DOHH2 (cell line): ENCODE measurements at regions not wholly inside any gene's neighbourhood (a gene's known extent, or its start where the extent isn't known, plus 50 kb on each side); places are given as distances from the start of the nearest gene placed in this dataset.

Experiments used
- H3F3A ChIP-seq: fragments of 200-600 bp; sonication (generic), shearing (Covaris generic); 2 replicates; pipeline ENCODE4 v1.6.0; 2016; ENCODE audit warnings: antibody characterized with exemption, mild to moderate bottlenecking; ENCODE audit not compliant: control insufficient read depth, insufficient read depth
- H3K27ac ChIP-seq: fragments of 200-600 bp; sonication (generic); 2 replicates; pipeline ENCODE4 v1.5.1; 2014; ENCODE audit warnings: low read depth, mild to moderate bottlenecking, low read length, moderate library complexity
- H3K27me3 ChIP-seq: fragments of 200-600 bp; sonication (generic); 2 replicates; pipeline ENCODE4 v1.6.1; 2014; ENCODE audit warnings: mild to moderate bottlenecking, low read length, mixed read lengths; ENCODE audit not compliant: control insufficient read depth
- H3K36me3 ChIP-seq: fragments of 200-600 bp; sonication (generic); 2 replicates; pipeline ENCODE4 v1.6.1; 2014; ENCODE audit warnings: mild to moderate bottlenecking, low read length, moderate library complexity, mixed read lengths; ENCODE audit not compliant: control insufficient read depth
- H3K4me1 ChIP-seq: fragments of 200-600 bp; sonication (generic); 2 replicates; pipeline ENCODE4 v1.6.1; 2014; ENCODE audit warnings: mild to moderate bottlenecking, low read length, mixed read lengths; ENCODE audit not compliant: control insufficient read depth
- H3K4me2 ChIP-seq: fragments of 200-600 bp; sonication (generic); 2 replicates; pipeline ENCODE4 v1.6.0; 2014; ENCODE audit warnings: mild to moderate bottlenecking, low read length, moderate library complexity
- H3K4me3 ChIP-seq: fragments of 200-600 bp; sonication (generic); 2 replicates; pipeline ENCODE4 v1.5.1; 2014; ENCODE audit warnings: mild to moderate bottlenecking, low read length, mixed read lengths
- H3K79me2 ChIP-seq: fragments of 200-600 bp; sonication (generic); 2 replicates; pipeline ENCODE4 v1.6.1; 2014; ENCODE audit warnings: mild to moderate bottlenecking, low read length, mixed read lengths; ENCODE audit not compliant: control insufficient read depth
- H3K9me2 ChIP-seq: fragments of 200-600 bp; sonication (generic); replicated peaks from 2 replicates; pipeline ENCODE4 v1.6.1; 2014; ENCODE audit warnings: mild to moderate bottlenecking, low read length, mixed read lengths; ENCODE audit not compliant: control insufficient read depth
- H3K9me3 ChIP-seq: fragments of 200-600 bp; sonication (generic); 2 replicates; pipeline ENCODE4 v1.6.1; 2014; ENCODE audit warnings: antibody characterized with exemption, low read length, mixed read lengths; ENCODE audit not compliant: control insufficient read depth, insufficient read depth
- H4K20me1 ChIP-seq: fragments of 200-600 bp; sonication (generic); 2 replicates; pipeline ENCODE4 v1.6.0; 2014; ENCODE audit warnings: low read depth, mild to moderate bottlenecking, antibody characterized with exemption, low read length, moderate library complexity; ENCODE audit not compliant: control insufficient read depth, insufficient read depth
- EZH2phosphoT487 ChIP-seq: fragments of 200-600 bp; sonication (generic); IDR thresholded peaks from 2 replicates; pipeline ENCODE4 v1.6.1; 2017; ENCODE audit warnings: borderline replicate concordance, mild to moderate bottlenecking, antibody characterized with exemption, low read length, moderate library complexity, mixed read lengths
- TF ChIP-seq, protein P1 (sequence below): fragments of 200-600 bp; sonication (generic); IDR thresholded peaks from one replicate; pipeline ENCODE4 v1.5.1; 2014; ENCODE audit warnings: antibody characterized with exemption, mild to moderate bottlenecking, low read depth, low read length; ENCODE audit not compliant: poor library complexity, severe bottlenecking

DNA sequence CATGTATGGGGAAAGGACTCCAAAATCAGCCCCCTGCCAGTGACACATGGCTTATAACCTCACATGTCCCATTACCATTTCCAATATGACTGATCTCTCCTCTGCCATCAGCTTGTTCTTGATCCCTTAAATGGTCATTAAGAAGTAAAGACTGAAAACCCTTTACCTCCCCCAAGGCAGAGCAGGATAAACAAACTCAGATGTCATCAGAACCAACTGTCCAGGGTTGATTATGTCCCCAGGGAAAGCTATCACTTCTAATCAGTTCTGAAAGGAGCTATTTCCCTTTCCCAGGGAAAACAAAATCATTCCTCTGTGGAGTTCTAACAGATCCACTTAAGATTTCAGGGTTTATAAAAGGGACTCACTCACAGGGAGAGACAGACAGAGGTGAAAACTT, 350.9 kb downstream of the SUCLA2 start:
- TF ChIP-seq, protein P1, sequence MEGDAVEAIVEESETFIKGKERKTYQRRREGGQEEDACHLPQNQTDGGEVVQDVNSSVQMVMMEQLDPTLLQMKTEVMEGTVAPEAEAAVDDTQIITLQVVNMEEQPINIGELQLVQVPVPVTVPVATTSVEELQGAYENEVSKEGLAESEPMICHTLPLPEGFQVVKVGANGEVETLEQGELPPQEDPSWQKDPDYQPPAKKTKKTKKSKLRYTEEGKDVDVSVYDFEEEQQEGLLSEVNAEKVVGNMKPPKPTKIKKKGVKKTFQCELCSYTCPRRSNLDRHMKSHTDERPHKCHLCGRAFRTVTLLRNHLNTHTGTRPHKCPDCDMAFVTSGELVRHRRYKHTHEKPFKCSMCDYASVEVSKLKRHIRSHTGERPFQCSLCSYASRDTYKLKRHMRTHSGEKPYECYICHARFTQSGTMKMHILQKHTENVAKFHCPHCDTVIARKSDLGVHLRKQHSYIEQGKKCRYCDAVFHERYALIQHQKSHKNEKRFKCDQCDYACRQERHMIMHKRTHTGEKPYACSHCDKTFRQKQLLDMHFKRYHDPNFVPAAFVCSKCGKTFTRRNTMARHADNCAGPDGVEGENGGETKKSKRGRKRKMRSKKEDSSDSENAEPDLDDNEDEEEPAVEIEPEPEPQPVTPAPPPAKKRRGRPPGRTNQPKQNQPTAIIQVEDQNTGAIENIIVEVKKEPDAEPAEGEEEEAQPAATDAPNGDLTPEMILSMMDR = no peak
- TF ChIP-seq EZH2phosphoT487 = no peak
- Histone ChIP-seq H3K4me1 (no peaks in the 10 kb centered on the region), H3K27ac (no peak overlapping the region), H3K79me2 (no peaks in the 10 kb centered on the region), H3K9me2 (no peaks in the 10 kb centered on the region), H3K27me3 (no peaks in the 10 kb centered on the region), H3K36me3 (no peaks in the 10 kb centered on the region), H3K9me3 (no peaks in the 10 kb centered on the region), H3K4me3 (no peak overlapping the region), H3K4me2 (no peak overlapping the region), H4K20me1 (no peaks in the 10 kb centered on the region), H3F3A (no peaks in the 10 kb centered on the region)

DNA sequence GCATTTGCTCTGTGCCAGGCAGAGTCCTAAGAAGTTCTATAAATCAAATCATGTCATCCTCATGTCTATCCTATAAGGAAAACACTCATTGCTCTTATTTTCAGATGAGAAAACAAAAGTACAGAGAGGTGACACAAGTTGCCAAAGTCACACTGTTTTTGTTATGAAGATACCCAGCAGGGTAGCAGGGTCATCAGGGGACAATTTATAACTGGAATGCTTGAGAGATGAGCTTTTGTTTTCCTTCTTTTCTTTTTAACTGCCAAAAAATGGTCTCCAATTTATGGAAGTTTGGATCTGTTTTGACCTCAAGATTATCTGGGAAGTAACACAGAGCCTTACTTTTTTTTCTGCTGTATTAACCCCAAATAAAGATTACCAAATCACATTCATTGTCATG, 354.1 kb downstream of the SUCLA2 start:
- H3K36me3 ChIP-seq = no peaks in the 10 kb centered on the region
- no peaks in the 10 kb centered on the region for H3K9me2 ChIP-seq
- no peaks in the 10 kb centered on the region for H3K9me3 ChIP-seq
- H3K4me3 ChIP-seq = no peak overlapping the region
- no peaks in the 10 kb centered on the region for H4K20me1 ChIP-seq
- H3K79me2 ChIP-seq = no peaks in the 10 kb centered on the region
- no peaks in the 10 kb centered on the region for H3F3A ChIP-seq
- H3K4me1 ChIP-seq = no peaks in the 10 kb centered on the region
- H3K4me2 ChIP-seq = no peak overlapping the region
- no peak for TF ChIP-seq EZH2phosphoT487
- TF ChIP-seq, protein P1 = no peak
- no peak overlapping the region for H3K27ac ChIP-seq
- H3K27me3 ChIP-seq = no peaks in the 10 kb centered on the region

DNA sequence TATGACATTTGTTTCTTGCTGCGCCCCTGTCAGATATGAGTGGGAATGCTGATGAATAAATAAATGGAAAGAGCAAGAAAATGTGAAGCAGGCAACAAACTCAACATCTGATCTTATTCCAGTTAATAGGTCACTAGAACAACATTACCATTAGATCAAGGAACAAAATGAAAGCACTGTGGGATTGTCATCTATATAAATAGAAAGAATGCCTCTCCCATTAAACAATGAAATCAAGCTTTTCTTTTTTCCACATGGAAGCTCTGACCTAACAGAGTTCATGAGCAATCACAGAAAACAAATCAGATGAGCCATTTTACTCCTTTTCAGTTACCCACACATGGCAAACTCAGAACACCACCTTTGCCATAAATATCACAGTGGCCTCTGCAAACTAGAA, 354.8 kb downstream of the SUCLA2 start:
- Histone ChIP-seq H3K4me1 (no peaks in the 10 kb centered on the region), H3K4me2 (no peak overlapping the region), H3K36me3 (no peaks in the 10 kb centered on the region), H4K20me1 (no peaks in the 10 kb centered on the region), H3K27me3 (no peaks in the 10 kb centered on the region), H3K79me2 (no peaks in the 10 kb centered on the region), H3K9me2 (no peaks in the 10 kb centered on the region), H3K4me3 (no peak overlapping the region), H3K27ac (no peak overlapping the region), H3K9me3 (no peaks in the 10 kb centered on the region), H3F3A (no peaks in the 10 kb centered on the region)
- TF ChIP-seq, protein P1 = no peak
- no peak for TF ChIP-seq EZH2phosphoT487
